Muscle of back (tissue), 3 donors: ENCODE measurements at regions not wholly inside any gene's neighbourhood (a gene's known extent, or its start where the extent isn't known, plus 50 kb on each side); places are given as distances from the start of the nearest gene placed in this dataset.
A peak's percentile ranks its signal among the peaks of the same experiment; 100 is the strongest.
"Not testable (repeated sequence)": the region's sequence is repeated elsewhere in the genome, so short reads cannot be mapped to it uniquely, and the experiment has no call there.

Source experiments
- DNase-seq, 3 donors: peaks; one replicate each; pipeline versions ENCODE4 v3.0.0 to v3.0.0-alpha.2; 2013

- DNase-seq = no peak
Measured at GRCh38 chr5:67647772-67648171, 451.2 kb upstream of the CD180 start.

DNA sequence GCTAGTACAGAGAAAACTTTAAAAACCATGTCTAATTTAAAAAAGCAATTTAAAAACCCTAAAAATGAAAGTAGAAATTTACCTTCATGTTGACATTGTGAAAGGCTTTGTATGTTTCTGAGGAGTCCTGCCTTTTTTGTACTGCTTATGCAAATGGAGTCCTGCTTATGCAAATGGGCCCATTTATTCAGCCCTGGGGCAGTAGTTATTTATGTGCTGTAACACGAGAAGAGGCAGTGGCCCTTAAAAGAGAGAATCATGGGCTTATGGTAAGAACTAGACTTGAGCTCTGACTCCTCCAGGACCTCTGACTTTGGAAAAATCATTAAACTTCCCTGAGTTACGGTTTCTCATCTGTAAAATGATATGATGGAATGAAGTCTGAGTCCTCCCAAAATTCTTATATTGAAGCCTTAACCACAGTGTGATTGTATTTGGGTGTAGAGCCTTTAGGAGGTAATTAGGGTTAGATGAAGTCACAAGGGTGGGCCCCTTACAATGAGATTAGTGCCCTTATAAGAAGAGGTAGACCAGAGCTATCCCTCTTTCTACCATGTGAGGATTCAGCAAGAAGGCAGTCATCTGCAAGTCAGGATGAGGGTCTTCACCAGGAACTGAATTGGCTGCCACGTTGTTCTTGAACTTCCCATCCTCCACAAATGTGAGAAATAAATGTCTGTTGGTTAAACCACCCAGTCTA lies 447.8 kb upstream of the CD180 start:
- no peak for DNase-seq

GRCh38 chr5:67643536-67643935 lies 446.9 kb upstream of the CD180 start:
- peak in 1 of 3 donors; percentile 67 for DNase-seq

GRCh38 chr5:67639976-67640375 lies 443.4 kb upstream of the CD180 start:
- peak in 1 of 3 donors; percentile 63 for DNase-seq

DNA sequence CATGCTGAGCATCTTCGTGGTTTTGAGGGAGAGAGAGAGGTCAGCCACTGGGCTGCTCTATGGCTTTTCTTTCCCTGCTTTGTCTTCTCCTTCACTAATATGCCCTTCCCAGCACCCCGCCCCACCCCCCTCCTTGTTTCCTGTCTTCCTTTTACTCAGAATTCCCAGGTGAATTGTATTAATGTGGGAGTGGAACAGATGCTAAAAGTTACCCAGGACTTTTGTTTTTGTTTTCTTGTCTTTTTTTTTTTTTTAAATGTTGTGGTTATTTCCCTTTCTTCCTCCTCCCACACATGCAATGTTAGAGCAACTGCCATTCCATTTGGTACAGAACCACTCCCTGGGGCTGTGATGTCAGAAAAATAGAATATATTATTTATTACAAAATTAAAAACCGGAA lies 442.7 kb upstream of the CD180 start:
- peak in 1 of 3 donors; percentile 65 for DNase-seq

GRCh38 chr5:67636850-67637524 lies 440.4 kb upstream of the CD180 start:
- no peak for DNase-seq

GRCh38 chr5:67636091-67636490 lies 439.5 kb upstream of the CD180 start:
- no peak for DNase-seq

GRCh38 chr5:67627079-67627478 lies 430.5 kb upstream of the CD180 start:
- DNase-seq = not testable (repeated sequence)

GRCh38 chr5:67623078-67623477 lies 426.5 kb upstream of the CD180 start:
- no peak for DNase-seq

- DNase-seq = no peak
Measured at GRCh38 chr5:67620424-67621397, 424.1 kb upstream of the CD180 start.

DNA sequence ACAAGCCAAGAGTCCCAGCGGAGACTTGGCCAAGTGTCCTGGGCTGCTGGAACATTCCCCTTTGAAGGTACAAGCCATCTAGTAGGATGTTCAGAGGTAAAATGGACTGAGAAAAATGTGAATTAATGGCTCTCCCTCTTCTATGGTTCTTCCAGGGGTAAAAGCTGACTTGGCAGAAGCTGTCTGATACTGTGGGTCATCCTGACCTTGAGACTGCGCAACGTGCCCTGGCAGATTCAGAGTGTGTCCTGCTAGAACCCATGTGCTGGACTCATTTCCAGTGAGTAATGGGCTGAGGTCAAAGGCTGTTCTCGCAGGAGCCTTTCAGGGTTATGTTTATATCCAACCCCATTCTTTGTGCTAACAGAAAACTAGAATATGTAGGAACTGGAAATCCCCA lies 423.0 kb upstream of the CD180 start:
- DNase-seq = no peak

DNA sequence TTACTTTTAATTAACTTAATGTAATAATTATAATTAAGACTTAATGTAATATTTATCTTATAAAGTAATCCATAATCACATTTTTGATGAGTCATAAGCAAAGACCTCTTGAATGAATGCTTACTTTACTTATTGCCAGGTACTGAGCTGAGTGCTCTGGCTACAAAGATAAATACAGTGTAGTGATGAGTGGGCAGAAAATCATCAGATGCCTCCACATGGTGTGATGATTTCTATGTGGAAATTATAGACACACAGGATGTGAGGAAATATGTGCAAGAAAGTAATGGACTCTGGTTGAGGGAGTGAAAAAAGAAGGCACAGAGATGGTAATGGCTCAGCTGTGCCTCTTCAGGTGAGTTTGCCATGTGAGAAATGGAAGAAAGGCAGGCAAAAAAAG lies 422.6 kb upstream of the CD180 start:
- DNase-seq = no peak

DNA sequence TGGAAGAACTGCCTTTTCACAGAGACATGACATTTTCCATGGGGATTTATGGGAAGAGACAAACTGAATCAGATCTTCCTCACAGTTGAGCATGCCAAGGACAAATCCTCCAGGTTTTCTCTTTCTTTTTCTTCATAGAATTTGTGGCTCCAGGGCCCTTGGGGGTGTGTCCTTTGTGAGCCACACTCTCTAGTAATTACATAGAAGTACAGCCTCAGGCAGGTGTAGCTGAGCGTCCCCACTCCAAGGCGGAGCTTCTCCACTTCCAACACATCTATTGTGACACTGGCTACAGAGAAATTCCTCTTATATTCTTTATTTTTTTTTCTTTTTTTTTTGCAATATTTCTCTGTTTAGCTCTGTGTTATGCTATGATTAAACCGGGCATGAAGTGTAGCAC lies 420.5 kb upstream of the CD180 start:
- no peak for DNase-seq

GRCh38 chr5:67612961-67613360 lies 416.4 kb upstream of the CD180 start:
- DNase-seq = no peak

- no peak for DNase-seq
Measured at GRCh38 chr5:67610186-67610912, 413.8 kb upstream of the CD180 start.

- no peak for DNase-seq
Measured at GRCh38 chr5:67607958-67608357, 411.4 kb upstream of the CD180 start.

DNA sequence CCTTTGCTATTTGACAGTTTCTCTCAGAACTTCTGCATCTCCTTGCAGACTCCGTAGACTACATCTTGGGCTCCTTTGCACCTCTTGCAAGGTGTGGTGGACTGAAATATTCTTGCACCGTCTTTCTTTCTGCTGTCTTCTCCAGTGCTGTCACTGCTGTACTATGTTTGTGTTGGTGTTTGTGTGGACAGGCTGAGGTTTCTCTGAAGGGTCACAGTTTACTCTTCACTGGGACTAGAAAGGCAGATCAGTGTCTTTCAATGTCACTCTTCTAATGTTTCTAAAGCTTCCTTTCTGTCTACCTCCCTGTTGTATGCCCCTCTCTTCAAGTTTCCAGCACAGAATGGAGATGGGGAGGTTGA lies 410.0 kb upstream of the CD180 start:
- no peak for DNase-seq

DNA sequence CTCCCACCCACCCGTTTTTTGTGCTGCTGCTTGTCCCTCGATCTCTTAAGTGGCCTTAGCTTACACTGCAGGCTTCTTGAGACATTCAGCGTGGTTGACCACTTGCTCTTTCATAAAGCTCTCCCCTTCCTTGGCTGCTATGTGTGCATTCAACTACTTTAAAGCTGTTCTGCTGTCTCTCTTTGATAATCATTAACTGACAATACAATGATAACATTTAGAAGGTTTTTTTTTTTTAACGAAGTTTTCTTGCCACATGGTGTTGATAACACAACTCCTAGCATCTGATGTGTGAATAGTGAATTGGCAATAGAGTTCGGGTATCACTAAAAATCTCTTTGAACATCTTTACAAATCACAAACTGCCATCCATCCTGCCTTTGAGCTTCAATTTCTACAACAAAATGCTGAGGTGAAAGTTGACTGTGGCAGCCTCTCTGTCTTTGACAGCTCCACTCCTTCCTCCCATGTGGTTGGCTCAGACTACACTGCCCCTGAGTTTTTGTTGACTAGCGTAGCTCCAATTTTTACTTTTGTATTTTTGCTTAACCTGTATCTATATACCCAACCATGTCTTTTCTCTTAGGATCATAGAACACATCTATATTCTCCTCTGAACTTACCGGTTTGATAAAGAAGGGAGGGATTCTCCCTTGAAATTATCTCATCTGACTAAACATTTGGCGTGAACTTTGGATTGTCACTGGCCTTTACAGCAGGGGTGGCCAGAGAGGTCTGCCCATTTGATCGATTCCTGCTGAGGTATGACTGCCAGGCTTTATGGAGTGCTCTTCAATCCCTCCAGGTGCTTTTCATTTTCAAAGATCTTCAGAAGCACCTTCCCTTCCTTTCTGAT lies 409.4 kb upstream of the CD180 start:
- no peak for DNase-seq

GRCh38 chr5:67591491-67591890 lies 394.9 kb upstream of the CD180 start:
- peak in 1 of 3 donors; percentile 28 for DNase-seq

DNA sequence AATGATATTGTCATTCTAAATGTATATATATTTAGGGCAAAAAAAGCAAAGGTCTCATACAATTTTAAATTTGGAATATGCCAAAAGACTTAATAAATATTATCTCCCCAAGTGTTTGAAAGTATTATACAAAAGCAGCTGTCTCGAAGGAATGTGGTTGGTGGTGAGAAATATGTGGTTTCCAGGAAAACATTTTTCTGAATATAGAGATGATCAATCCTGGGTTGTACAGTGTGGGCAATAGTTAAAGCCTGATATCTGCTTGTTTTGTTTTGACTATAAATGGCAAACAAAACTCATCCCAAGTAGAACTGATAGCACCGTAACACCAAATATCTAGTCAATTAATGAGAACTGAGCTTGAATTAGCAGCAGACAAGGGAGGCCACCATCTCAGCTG lies 391.8 kb upstream of the CD180 start:
- no peak for DNase-seq

DNA sequence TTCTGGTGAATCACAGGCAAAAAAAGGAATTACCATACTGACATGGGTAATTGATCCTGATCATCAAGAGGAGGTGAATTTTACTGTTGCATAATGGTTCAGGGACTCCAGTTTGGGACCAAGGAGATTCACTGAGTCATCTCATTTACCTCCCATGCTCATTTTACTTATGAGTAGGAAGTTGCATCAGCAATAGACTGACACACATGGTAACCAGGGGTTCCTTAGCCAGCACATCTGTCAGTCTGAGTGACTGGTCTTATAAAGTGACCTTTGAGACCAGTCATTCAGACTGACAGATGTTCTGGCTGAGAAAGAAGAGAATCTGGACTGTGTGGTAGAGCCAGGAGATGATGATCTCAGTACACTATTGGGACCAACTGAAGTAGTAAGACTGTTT lies 384.6 kb upstream of the CD180 start:
- DNase-seq = peak; percentile 13 to 53 (median 27)
